NCI-H446 treated with DMSO at 0.1 percent for 48 hours (cell line): ENCODE measurements at regions not wholly inside any gene's neighbourhood (a gene's known extent, or its start where the extent isn't known, plus 50 kb on each side); places are given as distances from the start of the nearest gene placed in this dataset.
"Not testable (repeated sequence)": the region's sequence is repeated elsewhere in the genome, so short reads cannot be mapped to it uniquely, and the experiment has no call there.

ENCODE experiments used
- DNase-seq: peaks from one replicate; lab custom pipeline; 2025; lab: John Stamatoyannopoulos, UW

GRCh38 chr7:83738291-83738835 lies 89.4 kb upstream of the SEMA3E start:
- no peak for DNase-seq

GRCh38 chr7:83732305-83732704 lies 83.4 kb upstream of the SEMA3E start:
- DNase-seq, result no peak

GRCh38 chr7:83731154-83731553 lies 82.2 kb upstream of the SEMA3E start:
- DNase-seq, result no peak

- not testable (repeated sequence) for DNase-seq
Observed at GRCh38 chr7:83716923-83717322, 68.0 kb upstream of the SEMA3E start.

GRCh38 chr7:83708531-83708930 lies 59.6 kb upstream of the SEMA3E start:
- no peak for DNase-seq

- no peak for DNase-seq
Observed at GRCh38 chr7:83704564-83704963, 55.6 kb upstream of the SEMA3E start.

- DNase-seq, result no peak
Observed at GRCh38 chr7:83702446-83702845, 53.5 kb upstream of the SEMA3E start.

- DNase-seq, result no peak
Observed at GRCh38 chr7:83701736-83702135, 52.8 kb upstream of the SEMA3E start.
